H1 (cell line): ENCODE measurements at regions not wholly inside any gene's neighbourhood (a gene's known extent, or its start where the extent isn't known, plus 50 kb on each side); places are given as distances from the start of the nearest gene placed in this dataset.

Experiments
- CTCF ChIA-PET: fragments of 300-600 bp; sonication (Branson Sonifier 250); formaldehyde crosslinking; loops from one replicate; lab custom pipeline; 2021; ENCODE audit not compliant: partially characterized antibody; lab: Charles Lee
- POLR2A ChIA-PET: fragments of 300-600 bp; sonication (Branson Sonifier 250); formaldehyde crosslinking; loops from one replicate; lab custom pipeline; 2021; ENCODE audit warnings: inconsistent platforms; ENCODE audit not compliant: partially characterized antibody; lab: Charles Lee
- DNase-seq, 2 experiments: peaks; one replicate each; pipeline versions ENCODE4 v3.0.0 to v3.0.0-alpha.2; 2010 to 2022; ENCODE audit warnings: low spot score in 2 of 2, low read depth in 1 of 2, mixed read lengths in 1 of 2
- FAIRE-seq: peaks from 2 replicates; lab custom pipeline; 2011; peaks lifted over from hg19 to GRCh38; lab: Jason Lieb, UNC
- H2AFZ ChIP-seq: 2 replicates; pipeline ENCODE4 v1.8.1; 2012; ENCODE audit warnings: low read length, inconsistent platforms
- H2AK5ac ChIP-seq: 2 replicates; pipeline ENCODE4 v1.6.1; 2013; ENCODE audit warnings: low read depth, low read length
- H2BK120ac ChIP-seq: replicated peaks from 2 replicates; pipeline ENCODE3; 2013; ENCODE audit warnings: low read depth, low read length, inconsistent platforms
- H2BK12ac ChIP-seq: 2 replicates; pipeline ENCODE4 v1.6.1; 2013; ENCODE audit warnings: low read depth, low read length
- H2BK15ac ChIP-seq: 2 replicates; pipeline ENCODE4 v1.6.1; 2013; ENCODE audit warnings: low read length
- H2BK20ac ChIP-seq: 2 replicates; pipeline ENCODE4 v1.6.1; 2013; ENCODE audit warnings: low read length
- H2BK5ac ChIP-seq: 2 replicates; pipeline ENCODE4 v1.6.1; 2013; ENCODE audit warnings: low read depth, low read length
- H3K14ac ChIP-seq: 2 replicates; pipeline ENCODE4 v1.6.1; 2013; ENCODE audit warnings: inconsistent platforms; ENCODE audit not compliant: insufficient read length
- H3K18ac ChIP-seq: 2 replicates; pipeline ENCODE4 v1.6.1; 2013; ENCODE audit warnings: low read length; ENCODE audit errors: extremely low read depth
- H3K23ac ChIP-seq: 2 replicates; pipeline ENCODE4 v1.6.1; 2013; ENCODE audit warnings: inconsistent platforms; ENCODE audit not compliant: insufficient read length
- H3K23me2 ChIP-seq: 2 replicates; pipeline ENCODE4 v1.6.1; 2013; ENCODE audit warnings: low read depth, low read length
- H3K27ac ChIP-seq: 2 replicates; pipeline ENCODE4 v1.6.1; 2011; ENCODE audit warnings: low read depth, low read length, inconsistent platforms
- H3K27me3 ChIP-seq, 4 experiments: replicated peaks in 1 of 4; 1 replicate in 1 of 4; 2 replicates in 3 of 4; pipeline versions ENCODE4 v1.6.1 to v1.8.1; 2011 to 2013; ENCODE audit warnings: low read length in 3 of 4, mild to moderate bottlenecking in 3 of 4, inconsistent platforms in 2 of 4, mixed read lengths in 2 of 4, moderate library complexity in 1 of 4; ENCODE audit not compliant: control insufficient read depth in 3 of 4, insufficient read depth in 3 of 4; ENCODE audit errors: extremely low read depth in 1 of 4
- H3K36me3 ChIP-seq, 4 experiments: 2 replicates each; pipeline versions ENCODE4 v1.6.1 to v1.8.1; 2011 to 2013; ENCODE audit warnings: mild to moderate bottlenecking in 4 of 4, low read length in 3 of 4, moderate library complexity in 2 of 4, control low read depth in 1 of 4, inconsistent platforms in 1 of 4; ENCODE audit not compliant: insufficient read depth in 4 of 4, control insufficient read depth in 2 of 4
- H3K4ac ChIP-seq: replicated peaks from 2 replicates; pipeline ENCODE3; 2013; ENCODE audit warnings: low read length, low read depth, mixed read lengths, inconsistent platforms; ENCODE audit not compliant: insufficient read length
- H3K4me1 ChIP-seq, 4 experiments: replicated peaks in 1 of 4; 1 replicate in 1 of 4; 2 replicates in 3 of 4; pipeline versions ENCODE4 v1.6.1 to v1.8.1; 2011 to 2013; ENCODE audit warnings: low read length in 3 of 4, inconsistent platforms in 2 of 4, mixed read lengths in 1 of 4; ENCODE audit not compliant: insufficient read depth in 4 of 4, control insufficient read depth in 3 of 4
- H3K4me2 ChIP-seq, 2 experiments: 2 replicates each; pipeline versions ENCODE4 v1.6.1 to v1.8.1; 2011 to 2013; ENCODE audit warnings: low read depth in 2 of 2, low read length in 2 of 2, control low read depth in 1 of 2, inconsistent platforms in 1 of 2, mild to moderate bottlenecking in 1 of 2; ENCODE audit not compliant: insufficient read depth in 1 of 2
- H3K4me3 ChIP-seq, 4 experiments: fragments of 200-600, 300-600 bp in 1 of 4; sonication (generic), shearing (Covaris generic), sonication (Bioruptor Twin) in 1 of 4; 2 replicates each; pipeline versions ENCODE4 v1.5.1 to v1.8.1; 2011 to 2016; ENCODE audit warnings: low read length in 4 of 4, low read depth in 3 of 4, control low read depth in 2 of 4, inconsistent platforms in 2 of 4, mild to moderate bottlenecking in 2 of 4, mixed read lengths in 1 of 4, moderate library complexity in 1 of 4; ENCODE audit not compliant: insufficient read depth in 2 of 4; ENCODE audit errors: extremely low read depth in 1 of 4
- H3K56ac ChIP-seq: replicated peaks from 2 replicates; pipeline ENCODE3; 2013; ENCODE audit warnings: low read depth, mild to moderate bottlenecking, mixed read lengths, low read length, inconsistent platforms; ENCODE audit not compliant: insufficient read length
- H3K79me1 ChIP-seq: 2 replicates; pipeline ENCODE4 v1.6.1; 2013; ENCODE audit warnings: low read depth, low read length, control low read depth
- H3K79me2 ChIP-seq, 2 experiments: 2 replicates each; pipeline versions ENCODE4 v1.6.1 to v1.8.1; 2012 to 2013; ENCODE audit warnings: low read length in 2 of 2, mild to moderate bottlenecking in 2 of 2, inconsistent platforms in 1 of 2; ENCODE audit not compliant: insufficient read depth in 2 of 2, control insufficient read depth in 1 of 2
- H3K9ac ChIP-seq, 4 experiments: replicated peaks in 1 of 4; 1 replicate in 1 of 4; 2 replicates in 3 of 4; pipeline versions ENCODE4 v1.6.1 to v1.8.1; 2011 to 2013; ENCODE audit warnings: low read depth in 3 of 4, low read length in 3 of 4, control low read depth in 2 of 4, mild to moderate bottlenecking in 2 of 4, moderate library complexity in 2 of 4, inconsistent platforms in 1 of 4; ENCODE audit errors: extremely low read depth in 1 of 4
- H3K9me3 ChIP-seq, 2 experiments: 2 replicates each; pipeline versions ENCODE4 v1.6.1 to v1.8.1; 2012 to 2013; ENCODE audit warnings: mild to moderate bottlenecking in 2 of 2, moderate library complexity in 2 of 2, control low read depth in 1 of 2, inconsistent platforms in 1 of 2, low read depth in 1 of 2, low read length in 1 of 2, mixed read lengths in 1 of 2; ENCODE audit not compliant: insufficient read depth in 2 of 2
- H4K20me1 ChIP-seq, 2 experiments: replicated peaks in 1 of 2; 2 replicates each; pipeline versions ENCODE3 to v1.8.1; 2011 to 2013; ENCODE audit warnings: inconsistent platforms in 2 of 2, low read length in 2 of 2, mild to moderate bottlenecking in 1 of 2; ENCODE audit not compliant: insufficient read depth in 2 of 2, control insufficient read depth in 1 of 2
- H4K5ac ChIP-seq: 2 replicates; pipeline ENCODE4 v1.6.1; 2013; ENCODE audit warnings: low read length, low read depth, mixed read lengths, inconsistent platforms; ENCODE audit not compliant: insufficient read length
- H4K8ac ChIP-seq: 2 replicates; pipeline ENCODE4 v1.8.0; 2013; ENCODE audit warnings: mild to moderate bottlenecking, moderate library complexity, low read length, inconsistent platforms; ENCODE audit not compliant: insufficient read depth; ENCODE audit errors: extremely low read depth
- H4K91ac ChIP-seq: replicated peaks from 2 replicates; pipeline ENCODE3; 2013; ENCODE audit warnings: low read length, mixed read lengths, inconsistent platforms; ENCODE audit not compliant: insufficient read length
- ASH2L ChIP-seq: fragments of 200-600, 300-600 bp; sonication (generic); IDR thresholded peaks from one replicate; pipeline ENCODE4 v1.7.1; 2017; ENCODE audit warnings: low read length
- ATF2 ChIP-seq: IDR thresholded peaks from 2 replicates; pipeline ENCODE4 v1.6.1; 2012; ENCODE audit warnings: low read length, inconsistent platforms
- BCL11A ChIP-seq, 2 experiments: IDR thresholded peaks; one replicate each; pipeline ENCODE4 v1.6.1; 2011; ENCODE audit warnings: low read depth in 2 of 2, low read length in 2 of 2, mild to moderate bottlenecking in 2 of 2
- BRCA1 ChIP-seq: IDR thresholded peaks from 2 replicates; pipeline ENCODE4 v1.6.1; 2012; ENCODE audit warnings: low read depth, low read length, improper control_type of control experiment
- EGR1 ChIP-seq: IDR thresholded peaks from 2 replicates; pipeline ENCODE4 v1.6.1; 2011; ENCODE audit warnings: low read depth, low read length, borderline replicate concordance
- HDAC6 ChIP-seq: IDR thresholded peaks from one replicate; pipeline ENCODE4 v1.7.1; 2012; ENCODE audit warnings: low read depth, mild to moderate bottlenecking, inconsistent platforms, low read length, moderate library complexity
- JUN ChIP-seq: IDR thresholded peaks from 2 replicates; pipeline ENCODE4 v1.6.1; 2011; ENCODE audit warnings: low read depth, mild to moderate bottlenecking, improper control_type of control experiment, low read length
- KDM4A ChIP-seq: IDR thresholded peaks from one replicate; pipeline ENCODE4 v1.7.1; 2012; ENCODE audit warnings: low read depth, mild to moderate bottlenecking, moderate library complexity, low read length, inconsistent platforms; ENCODE audit not compliant: severe bottlenecking
- RBBP5 ChIP-seq: IDR thresholded peaks from 2 replicates; pipeline ENCODE4 v1.7.1; 2012; ENCODE audit warnings: low read depth, mild to moderate bottlenecking, inconsistent platforms, low read length, moderate library complexity, borderline replicate concordance
- SRF ChIP-seq: IDR thresholded peaks from 2 replicates; pipeline ENCODE4 v1.6.1; 2011; ENCODE audit warnings: mild to moderate bottlenecking, low read depth, low read length, moderate library complexity
- TAF7 ChIP-seq: optimal IDR thresholded peaks from 2 replicates; pipeline ENCODE3; 2011; ENCODE audit warnings: low read depth, mild to moderate bottlenecking, inconsistent platforms, low read length, moderate library complexity, borderline replicate concordance
- TEAD4 ChIP-seq: IDR thresholded peaks from 2 replicates; pipeline ENCODE4 v1.6.1; 2012; ENCODE audit warnings: low read depth, low read length, inconsistent platforms, mixed read lengths
- YY1 ChIP-seq: IDR thresholded peaks from 2 replicates; pipeline ENCODE4 v1.6.1; 2011; ENCODE audit warnings: low read depth, mild to moderate bottlenecking, low read length
- WGBS, 2 experiments: shearing (Covaris generic) in 1 of 2; methylation state at CpG; one replicate each; pipeline versions ENCODE4 v1.1.6 to v1.1.7; 2013 to 2015; ENCODE audit warnings: low lambda C conversion rate in 2 of 2, mixed read lengths in 2 of 2, inconsistent platforms in 1 of 2, low coverage in 1 of 2, missing lambda C conversion rate in 1 of 2; ENCODE audit not compliant: insufficient replicate concordance in 2 of 2, insufficient coverage in 1 of 2, insufficient read length in 1 of 2; ENCODE audit errors: extremely low coverage in 1 of 2, missing lambda C conversion rate in 1 of 2; 5-methylcytosine and 5-hydroxymethylcytosine counted together

GRCh38 chr1:193516755-193517388 lies 330.5 kb upstream of the B3GALT2 start:
- H2BK20ac ChIP-seq, result no peak overlapping the region
- no peak overlapping the region for H2AFZ ChIP-seq
- no peaks in the 10 kb centered on the region for H3K9me3 ChIP-seq
- H3K14ac ChIP-seq, result no peak overlapping the region
- H3K23me2 ChIP-seq, result no peaks in the 10 kb centered on the region
- no peak overlapping the region for H2BK12ac ChIP-seq
- H4K91ac ChIP-seq, result no peak overlapping the region
- no peak overlapping the region for H3K23ac ChIP-seq
- H3K4ac ChIP-seq, result no peak overlapping the region
- 87% methylated on average over 5 of the region's 5 CpGs; no CpG with 5 or more reads in 1 of the 2 experiments for WGBS, 2 experiments
- no peak overlapping the region for H3K4me2 ChIP-seq
- no peak overlapping the region for H2BK5ac ChIP-seq
- H3K79me2 ChIP-seq, result no peaks in the 10 kb centered on the region
- no peak overlapping the region for H3K27ac ChIP-seq
- H3K9ac ChIP-seq, result no peak overlapping the region
- H2BK15ac ChIP-seq, result no peak overlapping the region
- H3K56ac ChIP-seq, result no peak overlapping the region
- H4K5ac ChIP-seq, result no peak overlapping the region
- peaks cover 0 to 2% (median 0%) of the 10 kb centered on the region in 4 experiments; a peak in 1 of 7 replicates for H3K27me3 ChIP-seq
- FAIRE-seq (no peak), DNase-seq (no peak)
- H3K79me1 ChIP-seq, result no peaks in the 10 kb centered on the region
- CTCF ChIA-PET, result no interaction called here
- no peaks in the 10 kb centered on the region for H3K4me1 ChIP-seq
- H3K18ac ChIP-seq, result no peak overlapping the region
- H3K36me3 ChIP-seq, result no peaks in the 10 kb centered on the region; a peak in 2 of 8 replicates
- no peak overlapping the region for H2BK120ac ChIP-seq
- no peak overlapping the region for H3K4me3 ChIP-seq
- H4K8ac ChIP-seq, result no peak overlapping the region
- no peaks in the 10 kb centered on the region for H4K20me1 ChIP-seq
- POLR2A ChIA-PET, result no interaction called here
- H2AK5ac ChIP-seq, result no peak overlapping the region
- TF ChIP-seq TEAD4 (no peak), EGR1 (no peak), TAF7 (no peak), JUN (no peak), ASH2L (no peak), YY1 (no peak), BCL11A (IDR thresholded peaks at IDR 0.05; ENCODE audit: low read depth in 2 of 2, low read length in 2 of 2) (no peak), HDAC6 (no peak), ATF2 (no peak), BRCA1 (no peak), KDM4A (no peak), RBBP5 (no peak), SRF (no peak)
